PC-3 (cell line): ENCODE measurements at regions not wholly inside any gene's neighbourhood (a gene's known extent, or its start where the extent isn't known, plus 50 kb on each side); places are given as distances from the start of the nearest gene placed in this dataset.

Experiments
- CTCF ChIP-seq: fragments of 300-600 bp; sonication (generic); conservative IDR thresholded peaks from 2 replicates; pipeline ENCODE4 v1.5.1; 2017; ENCODE audit warnings: antibody characterized with exemption, low read depth, mild to moderate bottlenecking, low read length
- EZH2 ChIP-seq: fragments of 300-600 bp; sonication (generic); IDR thresholded peaks from one replicate; pipeline ENCODE4 v1.6.1; 2017; ENCODE audit warnings: antibody characterized with exemption, mild to moderate bottlenecking, low read length; ENCODE audit not compliant: unreplicated experiment
- EZH2phosphoT487 ChIP-seq: fragments of 300-600 bp; sonication (generic); IDR thresholded peaks from 2 replicates; pipeline ENCODE4 v1.6.1; 2018; ENCODE audit warnings: mild to moderate bottlenecking, antibody characterized with exemption, low read length, borderline replicate concordance

DNA sequence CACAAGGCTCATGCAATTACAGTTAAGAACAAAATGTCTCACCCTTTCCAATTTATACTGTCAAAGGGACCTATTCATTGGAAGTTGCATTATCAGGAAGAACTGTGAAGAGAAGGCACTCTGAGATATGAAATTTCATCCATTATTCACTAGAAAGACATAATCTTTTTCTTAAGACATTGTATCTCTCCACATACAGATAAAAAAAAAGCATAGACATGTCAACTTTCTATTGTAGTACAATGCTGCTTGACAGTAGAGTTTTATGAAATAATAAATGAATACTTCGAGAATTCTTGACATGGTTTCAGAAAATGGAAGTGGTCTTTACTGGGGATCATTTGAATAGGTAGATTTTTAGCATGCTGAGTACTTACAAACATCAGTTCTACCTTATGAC is 545.0 kb downstream of the TMA16 start:
- no peak for TF ChIP-seq CTCF
- TF ChIP-seq EZH2, result no peak
- TF ChIP-seq EZH2phosphoT487, result no peak
